Chondrocyte (in vitro differentiated cells): ENCODE measurements at regions not wholly inside any gene's neighbourhood (a gene's known extent, or its start where the extent isn't known, plus 50 kb on each side); places are given as distances from the start of the nearest gene placed in this dataset.

Experiments
- DNase-seq: peaks from one replicate; pipeline ENCODE4 v3.0.0; 2021; ENCODE audit warnings: mixed read lengths, low spot score
- H3K27ac Mint-ChIP-seq: one replicate; pipeline ENCODE4 v1.8.0; 2021; ENCODE audit warnings: mild to moderate bottlenecking, moderate library complexity, mixed read lengths; ENCODE audit not compliant: unreplicated experiment
- H3K27me3 Mint-ChIP-seq: 2 replicates; pipeline ENCODE4 v1.8.0; 2021; ENCODE audit warnings: low read depth, mixed read lengths
- H3K36me3 Mint-ChIP-seq: 2 replicates; pipeline ENCODE4 v1.8.0; 2021; ENCODE audit warnings: low read depth, mixed read lengths
- H3K4me1 Mint-ChIP-seq: 2 replicates; pipeline ENCODE4 v1.8.0; 2021; ENCODE audit warnings: low read depth, mild to moderate bottlenecking, mixed read lengths
- H3K4me3 Mint-ChIP-seq: one replicate; pipeline ENCODE4 v1.8.0; 2021; ENCODE audit warnings: mild to moderate bottlenecking, moderate library complexity, mixed read lengths; ENCODE audit not compliant: unreplicated experiment
- H3K9me3 Mint-ChIP-seq: 2 replicates; pipeline ENCODE4 v1.8.0; 2021; ENCODE audit warnings: low read depth, mixed read lengths
- CTCF ChIP-seq: fragments of 200-600 bp; sonication (generic); IDR thresholded peaks from 2 replicates; pipeline ENCODE4 v1.5.0; 2021; ENCODE audit warnings: antibody characterized with exemption, mild to moderate bottlenecking, moderate library complexity

- Mint-ChIP-seq H3K4me1 (no peaks in the 10 kb centered on the region), H3K4me3 (no peak overlapping the region), H3K27me3 (no peaks in the 10 kb centered on the region), H3K27ac (no peak overlapping the region), H3K36me3 (no peaks in the 10 kb centered on the region), H3K9me3 (no peaks in the 10 kb centered on the region)
- no peak for DNase-seq
- no peak for TF ChIP-seq CTCF
Observed at GRCh38 chr5:152638996-152639552, 234.0 kb upstream of the NMUR2 start.

GRCh38 chr5:152641970-152642805 lies 237.1 kb upstream of the NMUR2 start:
- no peaks in the 10 kb centered on the region for H3K4me1 Mint-ChIP-seq
- no peak overlapping the region for H3K27ac Mint-ChIP-seq
- no peak for TF ChIP-seq CTCF
- no peaks in the 10 kb centered on the region for H3K27me3 Mint-ChIP-seq
- no peaks in the 10 kb centered on the region for H3K36me3 Mint-ChIP-seq
- no peak for DNase-seq
- no peak overlapping the region for H3K4me3 Mint-ChIP-seq
- H3K9me3 Mint-ChIP-seq: no peaks in the 10 kb centered on the region

GRCh38 chr5:152642880-152643279 lies 237.8 kb upstream of the NMUR2 start:
- DNase-seq: no peak
- Mint-ChIP-seq H3K9me3 (no peaks in the 10 kb centered on the region), H3K4me3 (no peak overlapping the region), H3K36me3 (no peaks in the 10 kb centered on the region), H3K4me1 (no peaks in the 10 kb centered on the region), H3K27me3 (no peaks in the 10 kb centered on the region), H3K27ac (no peak overlapping the region)
- no peak for TF ChIP-seq CTCF

- Mint-ChIP-seq H3K36me3 (no peaks in the 10 kb centered on the region), H3K9me3 (no peaks in the 10 kb centered on the region), H3K27me3 (no peaks in the 10 kb centered on the region), H3K4me3 (no peak overlapping the region), H3K4me1 (no peaks in the 10 kb centered on the region), H3K27ac (no peak overlapping the region)
- TF ChIP-seq CTCF: no peak
- no peak for DNase-seq
Observed at GRCh38 chr5:152644029-152644728, 239.1 kb upstream of the NMUR2 start.

GRCh38 chr5:152649609-152650008 lies 244.5 kb upstream of the NMUR2 start:
- no peaks in the 10 kb centered on the region for H3K9me3 Mint-ChIP-seq

More at GRCh38 chr5:152649609-152650008, 244.5 kb upstream of the NMUR2 start:
- DNase-seq: no peak
- no peak overlapping the region for H3K27ac Mint-ChIP-seq
- H3K4me1 Mint-ChIP-seq: no peaks in the 10 kb centered on the region
- H3K4me3 Mint-ChIP-seq: no peak overlapping the region
- TF ChIP-seq CTCF: no peak
- no peaks in the 10 kb centered on the region for H3K36me3 Mint-ChIP-seq
- H3K27me3 Mint-ChIP-seq: no peaks in the 10 kb centered on the region
